ENCODE measurements at regions not wholly inside any gene's neighbourhood (a gene's known extent, or its start where the extent isn't known, plus 50 kb on each side); places are given as distances from the start of the nearest gene placed in this dataset.

DNA sequence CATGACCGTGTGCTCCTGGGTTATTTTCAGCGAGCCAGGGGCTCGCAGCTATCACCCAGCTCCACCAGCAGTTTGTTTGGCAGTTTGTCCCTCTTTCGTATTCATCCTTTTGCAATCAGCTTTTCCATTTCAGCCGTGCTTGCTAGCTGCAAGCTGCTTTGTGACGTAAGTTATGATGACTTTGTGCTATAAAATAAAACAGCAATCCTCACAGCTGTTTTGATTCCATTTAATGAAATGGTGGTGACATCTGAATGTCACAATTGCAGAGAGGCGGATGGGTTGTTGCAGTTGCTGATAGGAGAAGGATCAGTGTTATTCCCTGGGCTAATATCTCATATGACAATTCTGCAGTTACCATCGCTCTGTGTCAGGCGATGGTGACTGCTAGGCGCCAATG is 251.7 kb downstream of the SNX10 start:
- Mint-ChIP-seq H3K36me3 (ENCODE audit: unreplicated experiment) (no peaks in the 10 kb centered on the region), H3K27me3 (ENCODE audit: unreplicated experiment) (peaks cover 2% of the 10 kb centered on the region), H3K4me3 (ENCODE audit: unreplicated experiment) (peak overlapping the region; percentile 47), H3K27ac (ENCODE audit: unreplicated experiment) (peak overlapping the region; percentile 71), H3K9me3 (ENCODE audit: unreplicated experiment) (no peaks in the 10 kb centered on the region), H3K4me1 (ENCODE audit: low read depth, unreplicated experiment) (peaks cover 21% of the 10 kb centered on the region)
- no peak for TF ChIP-seq CTCF (IDR thresholded peaks at IDR 0.05; ENCODE audit: partially characterized antibody, unreplicated experiment)
- DNase-seq: no peak

- DNase-seq: no peak
- peaks cover 21% of the 10 kb centered on the region for H3K4me1 Mint-ChIP-seq (ENCODE audit: low read depth, unreplicated experiment)
- H3K27me3 Mint-ChIP-seq (ENCODE audit: unreplicated experiment): peaks cover 2% of the 10 kb centered on the region
- no peaks in the 10 kb centered on the region for H3K36me3 Mint-ChIP-seq (ENCODE audit: unreplicated experiment)
- peak overlapping the region; percentile 47 for H3K4me3 Mint-ChIP-seq (ENCODE audit: unreplicated experiment)
- H3K9me3 Mint-ChIP-seq (ENCODE audit: unreplicated experiment): no peaks in the 10 kb centered on the region
- peak overlapping the region; percentile 71 for H3K27ac Mint-ChIP-seq (ENCODE audit: unreplicated experiment)
- TF ChIP-seq CTCF (IDR thresholded peaks at IDR 0.05; ENCODE audit: partially characterized antibody, unreplicated experiment): no peak
Observed at GRCh38 chr7:26543951-26544350, 252.3 kb downstream of the SNX10 start.

GRCh38 chr7:26546508-26547053 is 254.9 kb downstream of the SNX10 start:
- Mint-ChIP-seq H3K36me3 (ENCODE audit: unreplicated experiment) (no peaks in the 10 kb centered on the region), H3K9me3 (ENCODE audit: unreplicated experiment) (no peaks in the 10 kb centered on the region), H3K27ac (ENCODE audit: unreplicated experiment) (no peak overlapping the region), H3K4me3 (ENCODE audit: unreplicated experiment) (no peak overlapping the region), H3K27me3 (ENCODE audit: unreplicated experiment) (peaks cover 4% of the 10 kb centered on the region), H3K4me1 (ENCODE audit: low read depth, unreplicated experiment) (peaks cover 19% of the 10 kb centered on the region)
- no peak for TF ChIP-seq CTCF (IDR thresholded peaks at IDR 0.05; ENCODE audit: partially characterized antibody, unreplicated experiment)
- DNase-seq: no peak

DNA sequence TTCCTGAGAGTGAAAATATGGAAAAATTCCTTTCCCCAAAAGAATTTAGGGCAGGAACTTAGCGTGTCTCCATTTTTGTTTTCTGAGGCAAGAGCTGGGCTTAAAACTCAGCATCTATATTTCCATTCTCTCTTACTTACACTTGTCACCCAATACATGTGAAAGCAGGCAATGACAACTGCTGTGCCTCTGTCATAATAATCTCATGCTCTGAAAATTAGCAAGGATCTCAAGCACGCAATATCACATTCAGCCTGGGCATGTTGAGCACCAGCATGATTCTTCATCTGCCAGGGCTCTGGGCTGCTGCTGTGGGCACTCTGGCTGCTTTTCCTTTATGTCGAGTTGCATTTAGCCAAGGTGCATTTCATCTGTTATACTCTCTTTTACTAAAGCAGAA is 255.5 kb downstream of the SNX10 start:
- peaks cover 4% of the 10 kb centered on the region for H3K27me3 Mint-ChIP-seq (ENCODE audit: unreplicated experiment)
- H3K4me3 Mint-ChIP-seq (ENCODE audit: unreplicated experiment): no peak overlapping the region
- peaks cover 19% of the 10 kb centered on the region for H3K4me1 Mint-ChIP-seq (ENCODE audit: low read depth, unreplicated experiment)
- H3K36me3 Mint-ChIP-seq (ENCODE audit: unreplicated experiment): no peaks in the 10 kb centered on the region
- H3K27ac Mint-ChIP-seq (ENCODE audit: unreplicated experiment): no peak overlapping the region
- no peak for DNase-seq
- H3K9me3 Mint-ChIP-seq (ENCODE audit: unreplicated experiment): no peaks in the 10 kb centered on the region
- no peak for TF ChIP-seq CTCF (IDR thresholded peaks at IDR 0.05; ENCODE audit: partially characterized antibody, unreplicated experiment)

- H3K4me1 Mint-ChIP-seq (ENCODE audit: low read depth, unreplicated experiment): peaks cover 14% of the 10 kb centered on the region
- H3K36me3 Mint-ChIP-seq (ENCODE audit: unreplicated experiment): no peaks in the 10 kb centered on the region
- no peak overlapping the region for H3K27ac Mint-ChIP-seq (ENCODE audit: unreplicated experiment)
- peaks cover 1% of the 10 kb centered on the region for H3K9me3 Mint-ChIP-seq (ENCODE audit: unreplicated experiment)
- TF ChIP-seq CTCF (IDR thresholded peaks at IDR 0.05; ENCODE audit: partially characterized antibody, unreplicated experiment): no peak
- no peak overlapping the region for H3K4me3 Mint-ChIP-seq (ENCODE audit: unreplicated experiment)
- peaks cover 4% of the 10 kb centered on the region for H3K27me3 Mint-ChIP-seq (ENCODE audit: unreplicated experiment)
- DNase-seq: no peak
Observed at GRCh38 chr7:26549281-26549944, 257.8 kb downstream of the SNX10 start.
